ENCODE measurements at regions not wholly inside any gene's neighbourhood (a gene's known extent, or its start where the extent isn't known, plus 50 kb on each side); places are given as distances from the start of the nearest gene placed in this dataset.
"Not testable (repeated sequence)": the region's sequence is repeated elsewhere in the genome, so short reads cannot be mapped to it uniquely, and the experiment has no call there.

DNA sequence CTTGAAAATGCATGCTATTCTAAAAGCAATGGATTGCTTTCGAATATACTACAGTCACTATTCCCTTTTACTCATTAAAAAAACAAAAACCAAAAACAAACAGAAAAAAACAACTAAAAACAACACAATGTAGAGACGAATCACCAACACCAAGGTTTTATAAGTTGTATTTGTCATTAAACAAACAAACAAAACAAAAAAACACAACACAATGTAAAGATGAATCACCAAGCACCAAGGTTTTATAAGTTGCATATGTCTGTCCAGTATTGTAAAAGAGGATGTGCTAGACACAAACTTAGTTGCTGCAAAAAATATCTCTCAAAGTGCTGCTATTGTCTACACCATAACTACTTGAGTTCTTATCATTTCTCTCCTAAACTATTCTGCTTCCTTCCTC lies 1269.2 kb downstream of the EFNA5 start:
- no peak for DNase-seq

DNA sequence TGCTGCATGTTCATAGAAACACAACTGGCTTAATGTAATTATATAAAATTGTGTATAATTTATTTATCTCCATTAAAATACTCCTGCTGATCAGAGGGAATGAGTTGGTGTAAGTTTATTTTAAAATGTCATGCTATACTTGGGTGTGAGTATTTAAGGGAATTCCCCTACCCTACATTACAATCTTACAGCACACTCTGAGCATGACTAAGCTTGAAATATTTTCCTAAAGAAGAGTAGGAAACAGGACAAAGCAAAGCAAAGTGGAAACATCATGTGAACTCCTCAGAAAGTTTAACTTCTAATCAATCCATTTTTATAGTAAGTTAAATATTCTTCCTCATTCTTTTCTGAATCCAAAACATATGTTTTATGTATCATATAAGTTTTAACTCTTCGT lies 1271.3 kb downstream of the EFNA5 start:
- DNase-seq = no peak

DNA sequence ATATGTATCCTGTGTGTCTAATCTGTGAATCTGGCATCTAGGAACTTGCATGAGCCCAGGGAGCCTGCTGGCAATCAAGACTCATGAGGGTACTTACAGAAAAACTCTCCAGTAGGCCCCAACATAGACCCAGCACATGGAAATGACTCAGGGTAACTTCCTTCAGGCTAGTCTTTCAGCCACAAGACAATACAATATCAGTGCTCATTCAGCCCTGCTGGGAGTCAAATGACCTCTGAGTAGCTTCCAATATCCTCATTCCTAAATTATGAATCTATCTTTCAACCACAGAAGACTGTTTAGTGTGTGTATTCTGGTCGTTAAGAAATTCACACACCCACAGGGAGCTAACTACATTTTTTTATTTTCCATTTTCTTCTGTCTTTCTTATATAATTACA lies 1273.0 kb downstream of the EFNA5 start:
- DNase-seq = no peak

GRCh38 chr5:106393276-106393675 lies 1277.5 kb downstream of the EFNA5 start:
- DNase-seq = no peak

DNA sequence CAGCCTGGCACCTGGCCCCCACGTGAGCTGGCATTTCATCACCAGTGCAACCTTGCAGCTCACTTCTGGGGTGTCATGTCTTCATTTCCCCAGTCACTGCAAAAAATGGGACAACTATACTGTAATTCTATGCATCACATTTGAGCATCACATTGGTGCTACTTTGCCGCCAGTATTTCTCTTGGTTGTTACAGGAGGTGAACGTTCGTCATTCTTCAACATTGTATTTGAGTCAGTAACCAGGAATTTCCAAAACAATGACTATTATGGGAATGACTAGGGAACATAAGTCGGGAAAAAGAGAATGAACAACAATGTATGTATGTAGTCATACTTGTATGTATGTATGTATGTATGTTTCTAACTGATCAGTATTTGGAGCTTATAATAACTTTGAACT lies 1278.0 kb downstream of the EFNA5 start:
- no peak for DNase-seq

DNA sequence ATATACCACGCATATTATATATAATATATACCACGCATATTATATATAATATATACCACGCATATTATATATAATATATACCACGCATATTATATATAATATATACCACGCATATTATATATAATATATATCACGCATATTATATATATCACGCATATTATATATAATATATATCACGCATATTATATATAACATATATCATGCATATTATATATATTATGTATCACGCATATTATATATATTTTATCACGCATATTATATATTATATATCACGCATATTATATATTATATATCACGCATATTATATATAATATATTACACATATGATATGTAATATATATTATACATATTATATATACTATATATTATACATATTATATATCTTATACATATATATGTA lies 1283.0 kb downstream of the EFNA5 start:
- DNase-seq = not testable (repeated sequence)

- DNase-seq = no peak
Measured at GRCh38 chr5:106386287-106386686, 1284.5 kb downstream of the EFNA5 start.

DNA sequence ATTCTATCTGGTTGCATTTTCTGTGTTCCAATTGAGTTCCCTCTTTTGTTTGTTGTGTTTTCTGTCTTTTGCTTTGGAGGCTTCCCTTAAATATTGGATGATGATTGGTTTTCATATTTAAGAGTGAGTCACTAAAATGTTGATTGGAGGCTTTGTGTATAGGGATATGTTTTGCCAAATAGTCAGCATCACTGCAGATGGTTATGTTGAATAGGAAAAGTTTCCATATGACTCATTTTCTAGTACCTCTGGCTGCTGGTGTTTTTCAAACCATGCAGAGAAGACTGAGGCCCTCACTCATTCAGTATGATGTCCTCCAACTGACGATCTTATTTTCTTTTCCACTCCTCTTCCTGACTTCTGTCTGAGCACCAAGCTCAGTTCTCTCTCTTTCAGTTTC lies 1290.0 kb downstream of the EFNA5 start:
- no peak for DNase-seq

- DNase-seq = no peak
Measured at GRCh38 chr5:106376522-106376921, 1294.2 kb downstream of the EFNA5 start.

DNA sequence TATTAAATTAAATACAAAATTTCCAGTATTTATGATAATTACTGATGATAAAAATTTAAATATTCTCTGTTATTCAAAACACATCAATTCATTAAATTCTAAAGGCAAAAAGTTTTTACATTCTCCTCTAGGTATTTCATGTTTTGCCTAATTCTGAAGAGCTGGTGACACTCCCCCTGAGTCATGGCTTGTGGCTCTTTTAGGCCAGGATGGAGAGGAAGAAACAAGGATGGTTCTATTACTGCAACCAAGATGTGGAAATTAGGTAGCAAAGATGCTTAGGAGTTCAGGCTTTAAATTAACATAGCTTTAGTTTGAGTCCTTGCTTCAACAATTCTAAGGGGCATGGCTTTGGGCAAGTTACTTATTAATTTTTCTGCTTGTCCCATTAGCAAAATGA lies 1295.8 kb downstream of the EFNA5 start:
- DNase-seq = no peak

DNA sequence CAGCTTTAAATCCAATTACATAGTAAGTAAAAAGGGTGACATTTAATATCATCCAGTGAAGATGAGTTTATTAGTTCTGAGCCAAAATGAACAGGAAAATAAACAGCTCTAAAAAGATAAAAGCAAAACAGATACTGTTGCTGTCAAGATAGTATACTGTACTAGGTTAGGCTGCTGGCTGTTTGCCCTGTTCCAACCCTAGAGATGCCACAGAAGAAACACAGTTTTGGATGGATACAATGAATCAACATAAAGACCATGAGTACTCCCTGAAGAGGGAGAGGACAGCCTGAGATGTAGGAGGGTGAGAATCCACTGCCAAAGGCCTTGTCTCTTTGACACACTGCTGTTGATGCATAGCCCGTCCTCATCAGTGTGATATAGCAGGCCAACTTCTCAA lies 1302.7 kb downstream of the EFNA5 start:
- no peak for DNase-seq

DNA sequence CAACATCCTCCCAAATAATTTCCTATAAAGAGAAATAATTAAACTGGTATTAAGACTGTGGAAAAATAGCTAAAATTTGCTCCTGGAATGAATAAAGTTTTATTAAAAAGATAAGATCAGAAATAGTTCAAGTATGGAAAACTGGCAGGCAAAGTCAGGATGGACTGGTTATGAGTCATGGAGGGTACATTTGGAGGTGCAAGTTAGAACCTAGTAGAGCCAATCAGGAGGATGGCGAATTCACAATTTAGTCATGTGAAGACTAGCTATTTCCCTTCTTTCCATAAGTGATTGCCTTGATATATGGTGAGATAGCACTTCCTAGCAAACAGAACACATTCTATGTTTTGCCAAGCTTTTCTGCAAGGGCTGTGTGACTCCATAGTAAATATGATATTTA lies 1303.5 kb downstream of the EFNA5 start:
- no peak for DNase-seq

GRCh38 chr5:106363578-106363977 lies 1307.2 kb downstream of the EFNA5 start:
- no peak for DNase-seq

DNA sequence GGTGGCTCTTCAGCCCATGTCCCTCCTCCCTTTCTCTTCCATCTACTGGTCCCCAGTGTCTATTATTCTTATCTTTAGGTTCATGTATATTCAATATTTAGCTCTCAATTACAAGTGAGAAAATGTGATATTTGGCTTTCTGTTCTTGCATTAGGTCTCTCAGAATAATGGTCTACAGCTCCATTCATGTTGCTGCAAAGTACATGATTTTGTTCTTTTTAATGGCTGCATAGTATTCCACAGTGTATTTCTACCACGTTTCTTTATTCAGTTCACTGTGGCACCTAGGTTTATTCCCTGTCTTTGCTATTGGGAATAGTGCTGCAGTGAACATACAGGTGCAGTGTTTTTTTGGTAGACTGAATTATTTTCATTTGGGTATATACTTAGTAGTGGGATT lies 1308.8 kb downstream of the EFNA5 start:
- DNase-seq = no peak

GRCh38 chr5:106331415-106331814 lies 1339.3 kb downstream of the EFNA5 start:
- no peak for DNase-seq

DNA sequence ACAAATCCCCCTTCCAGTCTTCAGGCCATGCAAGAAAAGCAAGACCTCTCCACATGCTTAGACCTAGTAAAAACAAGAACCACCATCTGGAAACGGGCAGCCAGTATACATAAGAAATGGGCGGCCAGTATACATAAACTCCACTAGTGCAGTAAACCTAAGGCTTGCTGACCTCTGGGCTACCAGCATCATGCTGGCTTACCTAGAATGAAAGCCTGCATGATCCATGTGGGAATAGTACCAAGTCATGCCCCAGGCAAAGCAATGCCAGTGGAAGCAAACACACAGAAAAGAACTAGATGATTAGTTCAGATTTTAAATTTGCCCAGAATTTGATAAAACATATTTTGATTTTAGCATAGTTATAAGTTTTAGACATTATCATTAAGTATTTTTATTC lies 1346.4 kb downstream of the EFNA5 start:
- DNase-seq = no peak

- no peak for DNase-seq
Measured at GRCh38 chr5:106321242-106321641, 1349.5 kb downstream of the EFNA5 start.

DNA sequence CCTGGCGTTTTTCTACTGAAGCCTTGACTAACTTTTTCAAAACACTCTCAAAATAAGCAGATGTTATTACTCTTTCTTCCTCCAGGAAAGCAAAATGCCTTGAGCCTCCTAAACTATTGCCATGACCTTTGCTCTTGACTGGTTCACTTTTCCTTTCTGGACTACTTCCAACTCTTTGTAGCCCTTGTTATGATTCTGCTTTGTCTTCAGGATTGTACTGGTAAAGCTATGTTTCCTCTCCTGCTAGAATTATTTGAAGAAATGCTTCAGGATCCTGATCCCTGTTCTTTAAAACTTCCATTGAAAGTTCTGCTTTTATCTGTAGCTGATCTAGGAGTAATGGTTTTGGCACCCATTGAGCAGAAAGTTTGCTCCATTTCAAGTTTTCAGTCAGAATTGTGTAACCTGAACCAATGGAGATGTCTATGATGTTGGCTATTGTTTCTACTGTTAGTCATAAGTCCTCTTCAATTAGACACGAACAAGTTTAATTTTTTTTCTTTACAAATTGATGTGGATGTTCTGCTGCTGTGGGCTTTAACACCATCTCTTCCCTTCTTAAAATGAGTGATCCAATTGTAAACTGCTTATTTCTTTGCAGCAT lies 1356.4 kb downstream of the EFNA5 start:
- no peak for DNase-seq

GRCh38 chr5:106312360-106312759 lies 1358.4 kb downstream of the EFNA5 start:
- DNase-seq = no peak

DNA sequence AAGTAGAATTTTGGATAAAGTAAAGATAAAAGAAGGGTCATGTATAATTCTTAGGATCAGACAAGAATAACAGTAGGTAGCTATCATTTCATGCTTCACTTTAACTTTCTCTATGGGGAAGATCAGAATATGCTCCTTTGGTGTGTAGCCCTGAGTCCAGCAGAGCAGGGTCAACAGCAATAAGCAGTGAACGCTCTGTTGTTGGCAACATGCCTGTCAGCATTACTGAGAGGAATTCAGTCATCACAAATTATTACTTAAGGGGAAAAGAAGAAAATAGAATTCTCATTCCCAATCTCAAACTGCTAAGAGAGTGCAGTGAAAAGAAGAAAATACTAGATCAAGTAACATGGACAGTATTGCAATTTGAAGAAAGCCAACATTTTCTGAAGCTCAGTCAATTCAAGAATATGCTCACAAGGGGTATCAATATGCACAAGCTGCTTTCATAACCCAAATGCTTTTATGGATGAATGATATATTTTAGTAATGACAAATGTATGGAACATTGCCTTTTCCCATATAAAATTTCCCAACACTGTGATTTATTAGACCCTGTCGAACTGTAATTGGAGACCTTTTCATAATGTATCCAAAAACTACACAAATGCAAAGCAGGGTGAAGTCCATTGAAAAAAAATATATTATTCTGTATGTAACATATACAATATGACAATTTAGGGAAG lies 1359.4 kb downstream of the EFNA5 start:
- no peak for DNase-seq

DNA sequence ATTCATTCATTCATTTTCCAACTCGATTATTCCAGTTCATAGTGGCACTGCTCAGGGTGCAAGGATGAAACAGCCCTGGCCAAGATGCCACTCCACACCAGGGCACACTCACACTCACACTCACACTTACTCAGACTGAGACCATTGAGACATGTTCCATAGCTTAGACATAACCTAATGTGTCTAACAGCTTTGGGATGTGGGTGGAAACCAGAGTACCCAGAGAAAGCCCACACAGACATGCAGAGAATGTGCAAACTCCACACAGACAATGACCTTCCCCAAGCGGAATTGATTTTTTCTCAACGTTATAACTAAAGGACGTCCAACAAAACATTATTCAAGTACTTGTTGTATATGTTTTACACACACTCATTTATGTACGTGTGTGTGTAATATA lies 1363.5 kb downstream of the EFNA5 start:
- no peak for DNase-seq

GRCh38 chr5:106306313-106307028 lies 1364.3 kb downstream of the EFNA5 start:
- no peak for DNase-seq

DNA sequence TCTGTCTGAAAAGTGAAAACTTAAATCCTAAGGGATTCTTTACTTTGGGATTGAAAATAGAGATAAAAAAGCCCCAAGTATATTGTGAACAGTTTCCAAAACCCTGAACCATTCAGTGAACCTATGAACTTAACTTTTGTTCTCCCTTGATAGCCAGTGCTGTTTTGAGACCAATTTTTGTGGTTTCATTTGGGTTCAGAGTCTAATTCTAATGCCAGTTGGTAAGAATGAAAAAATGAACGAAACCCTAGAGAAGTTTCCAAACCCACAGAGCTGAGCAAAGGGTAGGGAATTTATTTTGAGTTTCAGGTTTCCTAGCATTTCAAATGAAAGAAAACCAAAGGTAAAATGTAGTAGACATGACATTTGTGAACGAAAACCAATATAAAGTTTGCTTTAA lies 1366.8 kb downstream of the EFNA5 start:
- no peak for DNase-seq

GRCh38 chr5:106292654-106293053 lies 1378.1 kb downstream of the EFNA5 start:
- DNase-seq = no peak
